ENCODE measurements at regions not wholly inside any gene's neighbourhood (a gene's known extent, or its start where the extent isn't known, plus 50 kb on each side); places are given as distances from the start of the nearest gene placed in this dataset.
"Not testable (repeated sequence)": the region's sequence is repeated elsewhere in the genome, so short reads cannot be mapped to it uniquely, and the experiment has no call there.

DNA sequence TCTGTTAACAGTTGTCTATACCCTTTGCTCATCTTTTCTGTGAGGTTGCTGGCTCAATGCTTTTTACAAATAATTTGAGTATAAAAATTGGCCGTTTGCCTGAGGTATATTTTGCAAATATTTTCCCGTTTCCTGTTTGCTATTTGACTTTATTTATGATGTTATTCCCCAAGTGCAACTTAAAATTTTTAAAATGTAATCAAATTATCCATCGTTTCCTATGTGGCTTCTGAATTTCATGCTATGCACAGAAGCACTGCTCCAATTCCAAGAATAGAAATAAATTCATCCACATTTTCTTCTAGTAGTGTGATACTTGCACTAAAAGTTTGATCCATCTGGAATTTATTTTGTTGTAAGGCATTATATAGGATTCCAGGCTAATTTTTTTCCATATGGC is 123.6 kb downstream of the ZNF608 start:
- DNase-seq: no peak

DNA sequence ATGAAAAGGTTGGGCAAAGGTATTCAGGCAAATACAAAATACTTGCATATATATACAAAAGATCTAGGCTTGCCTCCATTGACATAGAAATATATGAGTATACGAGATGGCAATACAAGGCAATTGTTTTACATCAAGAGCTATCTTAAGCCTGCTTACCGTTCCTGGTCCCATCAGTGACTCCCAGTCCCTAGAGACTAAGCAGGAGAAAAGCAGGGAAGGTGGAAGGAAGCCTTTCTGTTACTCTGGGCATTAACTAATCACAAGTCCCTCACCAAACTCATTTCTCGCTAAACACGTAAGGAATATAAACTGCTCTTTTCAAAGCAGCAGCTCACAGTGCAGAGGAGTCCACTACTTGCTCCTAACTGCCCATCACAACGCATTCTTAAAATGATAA is 125.2 kb downstream of the ZNF608 start:
- DNase-seq: no peak

DNA sequence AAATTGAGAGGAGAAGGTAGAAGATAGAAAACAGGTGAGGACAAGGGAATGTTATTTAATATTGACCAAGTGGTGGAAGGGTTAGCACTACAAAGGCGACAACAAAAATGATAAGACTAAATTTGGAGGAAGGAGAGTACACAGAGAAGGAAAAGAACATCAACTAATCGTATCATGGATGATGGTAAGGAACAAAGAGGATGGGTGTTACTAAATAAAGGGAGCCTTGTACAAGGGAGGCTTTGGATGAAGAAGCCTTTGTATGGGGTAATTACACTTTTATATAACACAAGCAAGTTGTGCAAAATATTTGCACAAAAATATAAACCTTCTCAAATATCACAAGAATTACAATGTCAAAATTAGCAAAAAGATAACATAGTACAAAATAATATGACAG is 125.7 kb downstream of the ZNF608 start:
- DNase-seq: no peak

DNA sequence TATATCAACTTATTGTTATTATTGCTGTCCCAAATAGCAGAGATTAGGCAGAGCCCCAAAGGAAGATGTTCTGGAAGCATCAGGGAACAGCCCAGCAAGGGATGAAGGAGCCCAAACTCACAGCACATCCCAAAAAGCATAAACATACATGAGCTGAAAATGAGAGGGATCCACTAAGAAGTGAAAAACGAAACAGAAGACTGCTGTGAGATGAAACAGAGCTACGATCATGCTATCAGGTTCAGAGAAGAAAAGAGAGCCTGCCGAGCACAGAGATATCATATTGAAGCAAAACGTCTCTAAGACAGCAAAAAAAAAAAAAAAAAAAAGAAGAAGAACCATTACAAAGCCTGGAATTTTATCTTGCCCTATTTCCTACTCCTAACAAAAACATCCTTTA is 127.3 kb downstream of the ZNF608 start:
- DNase-seq: no peak

DNA sequence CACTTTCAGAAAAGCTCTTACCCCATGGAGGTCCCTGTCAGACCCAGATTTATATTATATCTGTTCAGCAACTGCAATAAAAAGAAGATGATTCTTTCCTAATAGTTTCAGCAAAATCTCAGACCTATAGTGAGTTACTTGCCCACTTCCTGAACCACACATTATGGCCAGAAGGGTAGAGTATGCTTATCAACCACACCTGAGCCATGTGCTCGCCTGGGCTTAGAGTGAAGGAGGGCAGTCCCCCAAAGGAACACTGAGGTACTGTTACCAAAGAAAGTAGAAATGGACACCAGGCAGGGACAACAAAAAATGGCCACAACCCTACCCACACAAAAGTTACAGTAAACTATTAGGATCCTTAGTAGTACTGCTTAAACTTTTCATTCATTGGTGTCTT is 128.7 kb downstream of the ZNF608 start:
- DNase-seq: no peak

DNA sequence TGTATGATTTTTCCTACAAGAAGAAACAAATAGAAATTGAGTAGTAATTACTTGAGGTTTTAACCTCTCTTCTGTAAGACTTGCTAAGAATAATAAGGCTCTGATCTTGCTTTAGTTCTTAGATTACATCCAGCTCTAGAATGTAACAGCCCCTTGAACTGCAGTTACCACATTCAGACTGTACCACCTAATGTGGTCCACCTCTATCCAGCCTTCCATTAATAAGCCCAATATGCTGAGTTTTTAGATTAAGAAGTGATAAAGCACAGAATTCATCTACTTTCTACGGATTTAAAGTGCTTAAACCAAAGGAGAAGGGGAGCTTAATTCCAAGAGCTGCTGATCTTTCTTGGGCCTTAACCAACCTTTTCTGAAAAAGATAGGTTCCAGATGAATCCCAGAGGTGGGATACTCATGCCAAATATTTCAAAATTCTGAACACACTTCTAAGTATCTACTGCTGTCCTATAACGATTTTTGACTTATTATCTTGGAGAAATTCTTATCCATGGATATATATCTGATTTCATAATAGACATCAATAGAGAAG is 131.5 kb downstream of the ZNF608 start:
- DNase-seq: no peak

DNA sequence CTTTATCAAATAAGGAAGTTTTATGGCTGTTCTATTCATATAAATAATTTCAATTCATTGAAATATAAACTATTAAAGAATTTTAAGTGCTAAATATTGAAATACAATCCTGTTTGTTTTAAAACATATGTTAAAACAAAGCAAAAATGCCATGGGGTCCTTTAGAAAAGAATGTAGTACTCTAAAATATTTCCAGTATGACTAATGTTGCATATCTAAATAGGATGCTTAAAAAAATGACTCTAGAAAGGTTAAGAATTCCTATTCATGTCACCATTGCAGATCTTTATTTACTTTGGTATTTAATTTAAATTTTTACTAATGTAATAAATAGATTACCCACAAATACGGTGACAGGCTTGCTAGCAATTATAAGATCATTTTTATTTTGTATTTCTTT is 132.3 kb downstream of the ZNF608 start:
- no peak for DNase-seq

DNA sequence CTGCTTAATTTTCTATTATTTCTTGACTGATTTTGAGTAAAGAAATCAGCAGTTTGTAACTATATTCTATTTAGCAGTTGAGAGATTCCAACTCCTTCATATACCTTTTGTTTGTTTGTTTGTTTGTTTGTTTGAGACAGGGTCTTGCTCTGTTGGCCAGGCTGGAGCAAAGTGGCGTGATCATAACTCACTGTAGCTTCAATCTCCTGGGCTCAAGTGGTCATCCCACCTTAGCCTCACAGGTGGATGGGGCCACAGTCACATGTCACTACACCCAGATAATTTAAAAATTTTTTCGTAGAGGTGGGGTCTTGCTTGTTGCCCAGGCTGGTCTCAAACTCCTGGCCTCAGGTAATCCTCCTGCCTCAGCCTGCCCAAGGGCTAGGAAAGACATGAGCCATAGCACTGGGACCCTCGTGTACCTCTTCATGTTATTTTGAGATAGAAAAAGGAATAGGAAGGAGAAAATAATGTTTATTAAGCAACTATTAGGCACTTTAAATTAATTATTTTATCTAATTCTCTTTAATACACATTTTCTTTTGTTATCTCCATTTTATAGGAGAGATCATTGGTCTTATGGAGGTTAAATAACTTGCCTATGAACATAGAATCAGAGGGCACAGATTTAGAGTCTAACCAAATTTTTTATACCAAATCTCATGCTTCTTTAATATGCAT is 133.0 kb downstream of the ZNF608 start:
- DNase-seq: no peak

DNA sequence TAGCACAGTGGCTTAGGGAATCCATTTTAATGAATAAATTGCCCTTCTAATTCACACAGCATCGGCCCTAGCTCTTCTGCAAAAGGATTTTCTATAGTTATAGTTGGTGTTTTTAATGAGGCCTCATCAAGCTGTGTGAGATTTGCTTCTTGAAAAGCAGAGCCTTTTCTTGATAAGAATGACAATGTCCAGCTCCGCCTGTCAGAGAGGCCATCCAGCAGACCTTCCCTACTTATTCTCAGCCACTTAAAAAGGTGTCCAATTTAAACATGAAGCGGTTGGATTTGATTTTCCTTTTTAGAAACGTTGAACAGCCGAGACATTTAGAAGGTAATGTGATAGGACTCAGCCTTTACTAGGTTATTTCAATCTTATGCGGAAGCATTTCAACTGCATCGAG is 134.4 kb downstream of the ZNF608 start:
- DNase-seq: no peak

DNA sequence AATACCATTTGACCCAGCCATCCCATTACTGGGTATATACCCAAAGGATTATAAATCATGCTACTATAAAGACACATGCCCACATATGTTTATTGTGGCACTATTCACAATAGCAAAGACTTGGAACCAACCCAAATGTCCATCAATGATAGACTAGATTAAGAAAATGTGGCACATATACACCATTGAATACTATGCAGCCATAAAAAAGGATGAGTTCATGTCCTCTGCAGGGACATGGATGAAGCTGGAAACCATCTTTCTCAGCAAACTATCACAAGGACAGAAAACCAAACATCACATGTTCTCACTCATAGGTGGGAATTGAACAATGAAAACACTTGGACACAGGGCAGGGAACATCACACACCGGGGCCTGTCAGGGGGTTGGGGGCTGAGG is 135.2 kb downstream of the ZNF608 start:
- not testable (repeated sequence) for DNase-seq

DNA sequence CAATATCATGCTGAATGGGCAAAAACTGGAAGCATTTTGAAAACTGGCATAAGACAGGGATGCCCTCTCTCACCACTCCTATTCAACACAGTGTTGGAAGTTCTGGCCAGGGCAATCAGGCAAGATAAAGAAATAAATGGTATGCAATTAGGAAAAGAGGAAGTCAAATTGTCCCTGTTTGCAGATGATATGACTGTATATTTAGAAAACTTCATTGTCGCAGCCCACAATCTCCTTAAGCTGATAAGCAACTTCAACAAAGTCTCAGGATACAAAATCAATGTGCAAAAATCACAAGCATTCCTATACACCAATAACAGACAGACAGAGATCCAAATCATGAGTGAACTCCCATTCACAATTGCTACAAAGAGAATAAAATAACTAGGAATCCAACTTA is 136.8 kb downstream of the ZNF608 start:
- not testable (repeated sequence) for DNase-seq

DNA sequence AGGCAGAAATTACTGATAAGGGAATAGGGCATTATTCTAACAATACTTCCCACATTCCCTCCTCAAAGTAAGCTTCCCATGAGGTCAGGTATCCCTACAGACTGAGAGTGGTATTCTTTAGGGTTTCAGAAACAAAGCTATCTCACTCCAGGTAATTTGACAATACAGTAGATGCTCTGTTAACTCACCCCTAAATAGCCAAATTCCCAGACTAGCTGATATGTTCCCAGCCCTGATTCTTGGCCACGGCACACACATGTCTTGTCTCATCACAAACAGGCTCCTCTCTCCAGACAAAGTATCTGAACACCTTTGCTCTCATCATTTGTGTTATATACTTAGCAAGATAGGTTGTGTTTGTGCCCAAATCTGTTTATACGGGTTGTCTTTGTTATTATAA is 139.9 kb downstream of the ZNF608 start:
- DNase-seq: no peak

DNA sequence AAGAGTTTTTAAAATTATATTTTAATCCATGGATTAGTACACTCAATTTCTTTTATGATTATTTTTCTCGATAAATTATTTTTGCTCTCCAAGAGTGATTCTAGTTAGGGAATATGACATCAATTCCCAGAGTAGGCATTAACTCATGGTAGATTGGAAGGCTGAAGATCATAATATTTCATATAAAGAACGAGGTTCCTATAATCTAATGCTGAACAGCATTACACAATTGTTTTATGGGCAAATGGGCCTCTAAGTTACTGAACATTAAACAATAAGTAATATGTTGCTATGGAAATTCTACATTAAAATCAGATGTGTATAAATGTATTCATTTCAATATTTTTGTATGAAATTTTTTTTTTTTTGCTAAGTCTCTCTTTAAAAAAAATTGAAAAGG is 140.3 kb downstream of the ZNF608 start:
- DNase-seq: no peak

DNA sequence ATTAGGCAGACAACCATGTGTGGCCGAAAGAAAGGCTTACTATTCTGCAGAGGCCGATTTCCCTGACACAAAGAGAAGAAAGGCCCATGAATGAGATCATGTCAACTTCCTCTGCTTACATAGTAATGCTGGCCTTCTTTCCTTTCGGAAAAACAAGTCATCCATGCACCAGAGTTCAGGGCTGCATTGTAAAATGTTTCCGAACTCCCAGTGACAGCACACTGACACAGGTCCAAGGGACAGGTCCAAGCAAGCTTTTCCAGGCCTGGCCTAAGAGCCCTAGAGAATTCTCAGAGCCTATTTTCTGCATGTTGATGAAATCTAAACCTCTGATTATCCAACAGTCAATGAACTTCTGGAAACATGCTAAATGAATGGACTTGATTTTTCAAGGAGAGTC is 140.9 kb downstream of the ZNF608 start:
- peak in 8 of 56 donors; percentile 11 to 40 (median 24) for DNase-seq

DNA sequence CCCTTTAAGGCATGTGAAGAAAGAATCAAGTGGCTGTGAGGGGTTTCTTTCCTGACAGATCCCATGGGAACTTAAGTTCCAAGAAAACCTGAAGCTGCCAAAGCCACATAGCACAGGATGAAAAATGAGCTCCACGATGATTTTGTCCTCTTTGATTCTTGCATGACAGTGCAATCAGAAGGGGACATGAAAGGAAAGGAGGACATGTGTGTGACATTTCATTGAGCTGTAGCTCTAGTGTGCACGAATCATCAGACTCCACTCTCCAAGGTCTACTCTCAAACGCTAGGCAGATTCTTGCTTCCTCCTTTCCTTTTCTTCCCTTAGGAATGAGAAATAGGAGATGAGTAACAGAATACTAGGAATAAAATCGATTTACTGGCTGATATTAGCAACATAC is 142.0 kb downstream of the ZNF608 start:
- DNase-seq: no peak

DNA sequence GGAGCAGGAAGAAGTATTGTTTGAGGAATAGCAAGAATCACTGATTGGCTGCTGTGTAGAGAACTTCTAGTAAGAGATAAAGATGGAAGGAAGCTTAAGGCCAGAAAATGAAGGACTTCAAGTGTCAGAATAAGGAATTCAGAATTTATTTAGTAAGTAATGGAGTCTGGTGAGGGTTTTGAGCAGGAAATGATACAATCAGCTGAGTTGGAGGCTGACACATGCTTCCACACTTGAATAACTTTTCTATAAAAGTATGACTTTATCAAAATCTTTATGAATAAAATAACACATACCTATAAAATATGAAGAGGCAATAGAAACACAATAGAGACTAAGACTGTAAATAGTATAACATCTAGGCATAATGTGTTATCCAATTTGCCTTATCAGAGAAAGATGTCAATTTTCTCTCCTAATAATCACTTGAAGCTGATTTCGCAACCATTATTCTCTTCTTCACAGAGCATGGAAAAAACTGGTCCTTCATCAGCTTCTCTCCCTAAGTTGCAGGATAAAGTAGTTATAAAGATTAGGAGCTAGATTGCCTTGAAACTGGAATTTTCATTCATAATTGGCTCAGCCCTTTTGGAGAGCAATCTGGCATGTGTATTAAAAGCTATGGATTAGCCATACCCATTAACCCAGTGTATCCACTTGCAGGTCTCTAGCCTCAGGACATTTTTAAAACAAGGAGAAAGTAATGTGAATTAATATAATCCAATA is 143.4 kb downstream of the ZNF608 start:
- DNase-seq: no peak

DNA sequence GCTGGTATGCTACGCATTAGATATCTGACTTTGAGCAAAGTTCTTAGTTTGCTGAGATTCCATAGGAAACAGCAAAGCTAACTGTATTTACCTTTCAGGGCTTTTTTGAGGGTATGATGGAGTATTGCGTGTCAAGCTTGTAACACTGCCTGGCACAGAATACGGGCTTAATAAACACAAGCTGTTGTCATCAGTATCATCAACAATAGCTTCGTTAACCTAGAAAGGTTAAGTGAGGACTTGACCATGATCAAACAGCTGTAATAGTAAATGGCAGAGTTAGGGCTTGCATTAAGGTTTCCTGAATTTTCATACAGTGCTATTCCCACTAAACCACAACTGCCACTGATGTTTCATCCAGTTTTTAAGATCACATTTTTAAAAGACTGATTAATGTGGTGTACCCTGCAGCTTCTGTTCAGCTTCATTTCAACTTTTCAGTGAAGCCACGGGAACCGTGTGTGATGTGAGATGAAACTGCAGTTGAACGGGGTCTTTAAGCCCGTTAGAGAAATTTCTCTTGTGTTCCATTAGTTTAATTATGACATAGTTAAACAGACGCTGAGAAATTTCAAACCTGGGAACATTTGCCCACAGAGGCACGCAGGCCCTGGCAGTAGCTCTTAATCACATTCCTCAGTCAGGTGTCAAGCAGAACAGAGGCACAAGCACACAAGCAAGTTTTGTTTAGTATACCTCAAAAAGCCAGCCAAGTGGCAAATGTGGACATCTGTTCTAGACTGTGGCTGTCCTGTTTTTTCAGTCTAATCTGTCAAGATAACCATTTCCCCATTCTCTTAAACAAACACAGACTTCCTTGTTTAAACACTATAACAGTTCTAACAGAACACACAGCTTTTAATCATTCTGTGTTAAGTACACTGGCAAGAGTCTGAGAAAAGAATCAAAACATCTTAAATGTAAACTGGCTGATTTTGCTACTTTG is 147.1 kb downstream of the ZNF608 start:
- peak in 5 of 56 donors; percentile 7 to 28 (median 12) for DNase-seq

DNA sequence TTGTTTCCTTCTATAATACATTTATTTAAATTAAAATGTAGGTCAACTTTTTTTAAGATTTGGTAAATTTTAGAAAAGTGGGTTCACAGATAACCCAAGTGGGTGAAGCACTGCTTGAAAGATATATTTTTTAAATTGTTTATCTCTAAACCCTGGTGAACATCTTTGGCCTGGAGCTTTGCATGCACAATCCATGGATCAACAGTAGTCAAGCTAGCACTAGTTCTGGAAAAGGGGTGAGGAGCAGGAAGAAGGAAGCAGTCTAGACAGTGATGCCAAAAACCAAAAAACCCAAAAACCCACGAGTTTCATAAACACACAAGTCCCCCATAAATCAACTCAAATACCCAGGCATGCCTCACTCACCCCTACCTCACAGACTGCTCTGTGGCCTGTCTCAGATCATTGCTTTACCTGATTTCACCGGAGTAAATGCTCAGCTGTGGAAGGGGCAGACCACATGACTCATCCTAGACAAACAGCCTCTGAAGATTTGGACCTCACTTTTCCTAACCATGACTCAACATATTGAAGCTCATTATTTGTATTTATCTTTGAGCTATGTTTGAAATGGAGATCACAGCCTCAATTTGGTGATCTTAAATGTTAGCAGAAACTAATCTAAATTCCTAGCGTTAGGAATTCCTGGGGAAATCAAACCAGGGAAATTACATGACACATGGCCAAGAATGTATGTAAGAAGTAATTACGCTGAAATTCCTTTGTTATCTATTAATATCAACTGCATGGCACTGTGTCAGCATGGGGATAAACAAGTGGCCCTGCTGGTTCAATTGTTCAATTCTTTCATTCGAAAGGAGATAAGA is 149.6 kb downstream of the ZNF608 start:
- DNase-seq: no peak

DNA sequence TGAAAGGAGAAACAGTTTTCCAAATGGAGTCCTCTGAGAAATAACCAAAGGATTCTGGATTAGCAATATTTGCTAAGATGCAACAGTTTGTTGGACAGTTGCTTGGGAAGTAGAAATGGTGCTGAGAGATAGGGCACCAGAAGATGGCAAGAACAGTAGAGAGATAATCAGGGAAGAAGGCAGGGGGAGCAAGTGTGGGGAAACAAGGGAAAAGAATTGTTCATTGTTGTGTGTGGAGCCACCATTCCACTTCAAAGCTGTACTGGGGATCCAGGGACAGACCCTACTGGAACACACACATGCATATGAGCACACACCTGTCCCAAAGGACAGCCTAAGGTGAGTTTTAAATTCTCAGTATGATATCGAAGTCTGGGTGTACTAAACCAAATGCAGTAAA is 152.5 kb downstream of the ZNF608 start:
- no peak for DNase-seq

DNA sequence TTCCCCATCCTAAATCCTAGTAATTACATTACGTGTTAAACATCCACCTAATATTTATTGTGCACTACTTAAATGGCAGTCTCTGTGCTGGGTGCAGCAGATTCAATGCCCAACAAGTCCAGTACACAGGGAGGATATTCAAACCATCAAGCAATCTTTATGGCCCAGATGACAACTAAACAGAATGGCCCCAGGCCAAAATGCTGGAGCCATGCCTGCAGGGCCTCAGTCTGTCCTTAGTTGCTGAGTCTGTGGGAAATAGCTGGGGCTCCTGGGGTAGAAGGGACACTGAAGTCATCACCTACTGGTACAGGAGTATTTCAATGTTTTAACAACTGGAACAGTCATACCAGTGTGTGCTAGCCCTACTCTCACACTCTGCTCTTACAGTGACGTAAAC is 153.5 kb downstream of the ZNF608 start:
- peak in 7 of 56 donors; percentile 3 to 44 (median 25) for DNase-seq

DNA sequence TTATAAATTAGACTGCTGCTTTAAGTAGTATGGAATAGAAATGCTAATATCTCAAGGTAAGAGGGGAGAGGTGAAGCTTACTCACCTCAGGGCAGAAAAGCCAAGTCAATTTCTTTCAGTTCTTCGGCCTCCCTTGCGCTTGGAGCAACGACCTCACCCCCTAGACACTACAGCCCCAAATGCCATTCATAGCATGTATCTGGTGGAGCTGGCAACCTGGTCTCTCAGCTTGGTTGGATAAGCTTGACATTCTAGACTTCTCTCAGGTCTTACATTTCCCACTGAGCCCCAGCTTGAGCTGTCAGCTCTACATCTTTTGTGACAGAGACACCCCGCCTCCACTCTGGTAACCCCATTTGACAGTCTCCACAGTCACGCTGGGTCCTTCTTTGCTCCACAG is 154.9 kb downstream of the ZNF608 start:
- no peak for DNase-seq
